GM19397 (cell line): ENCODE measurements at regions not wholly inside any gene's neighbourhood (a gene's known extent, or its start where the extent isn't known, plus 50 kb on each side); places are given as distances from the start of the nearest gene placed in this dataset.
"Not testable (repeated sequence)": the region's sequence is repeated elsewhere in the genome, so short reads cannot be mapped to it uniquely, and the experiment has no call there.

Experiments
- ATAC-seq: cut with Tn5 transposase; IDR thresholded peaks from one replicate; pipeline ENCODE4 v1.9.1; 2021; ENCODE audit warnings: mild to moderate bottlenecking, moderate library complexity; ENCODE audit not compliant: unreplicated experiment

DNA sequence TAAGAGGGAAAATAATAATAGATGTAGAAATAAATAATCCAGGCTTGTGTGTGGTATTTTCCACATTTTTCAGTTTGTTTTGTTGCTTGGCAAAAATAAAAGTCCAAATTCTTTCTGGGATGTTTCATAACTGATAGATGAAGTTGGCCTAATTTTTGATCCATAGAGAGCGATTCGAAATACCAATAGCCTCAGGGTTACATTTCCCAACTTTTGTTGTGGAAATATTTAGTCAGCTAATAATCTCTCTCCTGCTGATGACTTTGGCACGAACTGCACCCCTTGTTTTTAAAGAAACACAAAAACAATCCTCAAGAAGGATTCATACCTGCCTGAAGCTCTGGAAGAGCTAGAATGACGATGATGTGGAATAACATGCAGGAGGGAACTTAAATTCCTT lies 483.2 kb downstream of the ADRA2A start:
- no peak for ATAC-seq

DNA sequence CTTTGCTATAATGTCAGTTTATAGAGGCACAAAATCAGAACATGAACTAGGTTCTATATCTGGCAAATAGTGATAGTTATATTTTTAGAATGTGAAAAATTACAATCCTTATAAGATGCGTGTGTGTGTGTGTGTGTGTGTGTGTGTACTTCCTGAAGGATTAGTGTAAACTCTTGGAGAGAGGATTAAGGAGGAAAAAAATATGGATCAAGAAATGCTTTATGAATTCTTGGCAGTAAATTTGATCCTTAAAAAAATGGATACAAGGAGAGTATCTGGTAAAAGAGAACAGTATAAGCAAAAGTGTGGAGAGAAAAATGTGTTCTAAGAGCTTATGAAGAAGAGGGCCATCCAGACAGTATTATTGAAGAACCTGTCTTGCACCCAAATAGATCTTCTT lies 484.3 kb downstream of the ADRA2A start:
- no peak for ATAC-seq

DNA sequence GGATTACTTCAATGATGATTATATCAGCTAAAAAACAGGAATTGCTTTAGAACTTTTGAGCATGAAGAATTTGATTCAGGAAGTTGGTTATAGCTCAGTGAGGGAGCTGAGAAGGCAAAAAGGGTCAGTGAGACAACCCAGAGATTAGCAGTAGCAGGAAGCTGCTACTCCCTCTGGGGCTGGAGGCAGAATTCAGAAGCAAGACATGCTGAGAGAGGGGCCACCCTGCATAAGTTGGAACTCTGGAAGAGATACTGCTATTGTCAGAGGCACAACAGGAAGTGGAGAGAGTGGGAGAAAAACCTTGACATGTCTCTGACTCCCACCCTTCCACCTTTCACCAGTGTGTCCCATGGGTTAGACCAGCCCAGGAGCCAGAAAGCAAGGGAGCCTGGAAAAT lies 488.7 kb downstream of the ADRA2A start:
- no peak for ATAC-seq

DNA sequence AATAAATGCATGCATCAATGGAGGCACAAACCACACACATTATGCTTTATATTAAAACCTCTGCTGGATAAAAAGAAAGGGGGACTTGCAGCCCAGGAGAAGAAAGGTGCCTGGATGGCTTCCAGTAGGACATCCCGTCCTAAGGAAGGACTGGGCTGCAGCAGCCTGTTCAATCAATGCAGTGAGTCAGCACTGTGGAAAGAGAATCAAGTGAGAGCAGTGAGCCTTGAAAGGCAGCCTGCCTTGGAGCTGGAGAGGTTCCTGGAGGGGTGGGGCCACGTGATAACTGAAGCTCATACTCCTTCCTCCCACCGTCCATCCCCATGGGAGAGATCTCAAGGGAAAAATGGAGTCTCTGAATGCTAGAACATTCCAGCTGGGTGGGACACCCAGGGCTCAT lies 501.2 kb downstream of the ADRA2A start:
- ATAC-seq = no peak

DNA sequence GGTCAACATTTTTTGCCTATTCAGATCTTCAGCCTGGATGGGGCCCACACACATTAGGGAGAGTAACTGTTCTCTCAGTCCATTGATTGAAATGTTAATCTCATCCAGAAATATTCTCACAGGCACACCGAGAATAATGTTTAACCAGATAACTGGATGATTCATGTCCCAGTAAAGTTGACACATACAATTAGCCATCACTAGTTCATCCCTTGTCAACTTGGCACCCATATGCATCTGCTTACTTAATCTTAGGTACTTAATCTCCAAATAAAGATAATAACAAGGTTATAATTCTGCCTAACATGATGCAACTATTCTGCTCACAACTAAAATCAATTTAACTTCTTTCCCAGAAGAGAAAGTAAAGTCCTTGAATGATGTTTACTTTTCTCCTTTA lies 502.6 kb downstream of the ADRA2A start:
- no peak for ATAC-seq

DNA sequence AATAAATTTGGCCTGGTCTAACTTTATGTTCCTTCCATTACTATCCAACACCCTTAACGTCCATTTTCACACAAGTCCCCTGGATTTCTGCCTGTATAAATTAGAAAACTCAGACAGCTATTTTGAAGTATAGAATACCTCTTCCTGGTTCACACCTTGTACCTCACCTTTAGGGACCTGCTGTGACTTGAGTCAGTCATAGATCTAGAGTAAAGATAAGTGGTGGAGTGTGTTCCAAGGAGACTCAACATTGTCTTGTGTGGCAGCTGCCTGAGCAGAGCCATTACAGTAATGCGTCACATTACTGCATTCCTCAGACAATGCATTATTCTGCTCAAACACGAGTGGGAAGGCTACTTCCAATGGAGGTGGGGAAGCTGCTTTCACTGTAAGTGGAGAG lies 513.9 kb downstream of the ADRA2A start:
- no peak for ATAC-seq

DNA sequence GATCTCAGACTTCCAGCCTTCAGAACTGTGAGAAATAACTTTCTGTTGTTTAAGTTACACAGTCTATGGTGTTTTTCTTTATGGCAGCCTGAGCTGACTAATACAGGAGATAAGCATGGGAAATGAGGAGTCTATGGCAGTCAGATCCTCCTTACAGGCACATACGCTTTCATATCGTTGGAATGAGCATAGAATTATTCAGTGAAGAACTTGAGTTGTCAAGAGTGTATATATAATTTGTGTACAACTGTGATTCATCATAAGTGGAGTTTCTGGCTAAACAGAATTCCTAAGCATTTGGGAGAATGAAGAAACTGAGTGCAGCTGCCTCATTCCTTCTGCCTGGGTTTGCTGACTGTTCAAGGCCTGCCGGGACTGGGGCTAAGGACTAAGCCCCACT lies 516.7 kb downstream of the ADRA2A start:
- no peak for ATAC-seq

DNA sequence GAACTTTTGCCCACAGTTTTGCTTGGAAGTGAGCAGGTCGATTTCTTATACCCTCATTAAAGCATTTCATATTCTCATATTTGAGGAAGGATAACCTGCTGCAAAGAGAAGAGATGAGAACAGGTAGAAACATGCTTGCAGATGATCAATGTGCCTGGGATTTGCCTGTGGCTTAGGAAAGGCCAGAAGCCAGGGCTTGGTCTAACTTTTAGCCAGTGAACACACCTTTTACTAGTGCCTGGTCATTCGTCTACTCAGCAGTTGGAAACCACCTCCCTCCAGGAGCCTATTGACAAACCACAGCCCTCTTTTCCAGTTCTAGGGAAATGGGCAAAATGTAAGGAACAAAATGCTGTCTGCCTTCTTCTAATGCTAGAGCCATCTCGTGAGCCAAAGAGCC lies 518.3 kb downstream of the ADRA2A start:
- no peak for ATAC-seq

DNA sequence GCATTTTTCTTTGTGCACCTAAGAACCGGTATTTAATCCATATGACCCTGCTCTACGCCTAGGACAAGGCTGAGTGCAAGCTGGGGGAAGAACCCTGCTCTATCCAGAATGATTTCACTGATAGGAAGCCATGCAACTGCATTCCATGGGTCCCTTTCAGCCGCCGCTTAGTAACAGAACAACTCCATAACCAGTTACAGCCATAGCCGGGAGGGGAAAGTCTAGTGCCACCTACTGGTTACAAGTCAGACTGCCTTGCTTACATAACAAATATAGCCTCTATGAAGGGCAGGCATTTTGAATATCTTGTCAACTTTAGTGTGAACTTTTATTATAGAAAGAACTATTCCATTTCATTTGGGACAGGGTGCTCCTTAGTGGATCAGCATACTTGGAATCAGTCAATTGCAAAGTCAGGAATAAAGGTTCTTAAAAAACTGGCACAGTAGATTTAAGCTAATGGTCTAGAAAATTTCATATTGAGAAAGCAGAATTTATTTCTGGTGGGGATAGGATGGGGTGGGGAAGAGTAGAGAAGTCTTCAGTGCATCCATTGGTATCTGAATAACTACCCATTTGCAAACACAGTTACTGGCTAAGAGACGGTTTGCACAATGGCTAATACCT lies 521.7 kb downstream of the ADRA2A start:
- ATAC-seq = peak; percentile 91

DNA sequence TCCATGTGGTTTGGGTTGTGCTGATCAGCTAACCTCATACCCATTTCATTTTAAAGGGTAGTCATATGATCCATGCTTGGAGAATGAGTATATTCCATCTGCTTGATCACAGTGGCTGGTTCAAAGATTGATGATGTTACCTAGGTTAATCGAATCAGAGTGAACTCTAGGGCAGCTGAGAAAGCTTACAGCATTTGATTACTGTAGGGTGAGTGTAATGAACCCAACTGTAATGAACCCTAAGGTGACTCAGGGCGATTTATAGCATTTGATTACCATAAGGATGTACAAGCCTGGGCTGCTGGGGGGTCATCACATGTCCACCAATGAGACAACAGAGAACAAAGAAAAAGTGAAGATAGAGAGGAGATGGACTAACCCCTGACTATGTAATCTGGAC lies 523.1 kb downstream of the ADRA2A start:
- ATAC-seq = no peak

DNA sequence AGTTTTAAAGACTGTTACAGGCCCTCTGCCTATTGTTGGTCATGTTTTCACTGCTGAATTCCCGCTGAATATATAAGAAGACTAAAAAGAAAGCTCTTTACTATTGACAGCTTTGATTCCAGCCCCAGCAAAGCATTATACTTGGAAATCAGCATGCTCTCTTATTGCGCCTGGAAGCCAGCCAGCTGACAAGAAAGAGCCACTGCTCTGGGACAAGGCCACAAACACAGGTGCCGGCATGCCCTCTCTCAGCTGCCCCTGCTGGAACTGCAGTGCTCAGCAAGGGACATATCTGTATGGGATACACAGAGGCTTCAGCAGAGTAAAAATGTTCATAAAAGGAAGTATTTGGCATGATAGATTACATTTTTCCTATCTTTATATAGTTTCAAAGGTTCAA lies 523.9 kb downstream of the ADRA2A start:
- ATAC-seq = no peak

DNA sequence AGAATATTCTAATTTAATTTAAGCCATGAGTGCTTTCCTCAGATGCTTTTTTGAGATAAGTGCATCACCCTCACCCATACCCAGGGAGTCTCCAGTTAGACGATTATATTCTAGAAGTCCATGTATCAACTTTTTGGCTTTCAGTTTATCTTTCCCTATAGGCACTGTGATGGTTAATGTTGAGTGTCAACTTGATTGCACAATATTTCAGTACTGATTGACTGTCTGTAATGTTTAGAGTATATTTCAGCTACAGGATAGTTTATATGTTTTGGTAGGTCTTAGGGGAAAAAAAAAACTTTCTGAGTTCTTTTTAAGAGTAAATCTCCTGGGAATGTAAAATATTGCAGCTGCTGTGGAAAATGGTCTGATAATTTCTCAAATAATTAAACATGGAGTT lies 535.4 kb downstream of the ADRA2A start:
- no peak for ATAC-seq

DNA sequence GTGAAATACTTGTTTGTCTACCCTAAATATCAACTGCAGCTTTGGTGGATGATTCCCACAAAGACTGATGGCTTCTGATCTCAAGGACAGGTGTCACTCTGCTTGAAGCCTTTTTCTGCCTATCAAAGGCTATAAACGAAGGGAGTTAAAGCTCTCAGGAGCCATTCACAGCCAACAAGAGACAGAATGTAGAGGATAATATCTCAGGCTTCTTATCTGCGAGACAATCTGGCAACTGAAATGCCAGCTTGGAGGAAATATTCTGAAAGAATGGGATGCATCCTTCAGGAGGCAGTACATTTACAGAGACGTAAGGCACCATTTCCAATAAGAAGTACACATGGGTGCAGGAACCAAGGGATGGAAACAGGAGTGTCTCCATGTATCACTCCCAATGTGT lies 549.4 kb downstream of the GPAM start:
- ATAC-seq = no peak

DNA sequence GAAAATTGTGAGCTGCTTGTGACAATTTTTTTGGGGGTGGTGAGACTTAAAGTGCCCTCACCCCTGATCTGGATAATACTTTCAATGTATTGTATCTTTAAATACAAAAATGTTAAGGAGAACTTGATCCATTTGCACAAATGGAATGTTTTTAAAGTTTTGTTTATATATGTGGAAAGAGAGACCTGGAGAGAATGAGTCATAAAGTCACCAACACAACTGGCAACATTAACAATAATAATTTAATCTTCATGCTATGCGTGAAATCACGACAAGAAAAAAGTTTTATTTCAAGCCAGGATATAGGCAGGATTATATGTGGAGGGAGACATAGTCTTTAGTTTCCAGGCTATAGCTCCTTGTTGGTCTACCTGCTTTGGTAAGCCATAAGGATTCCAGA lies 537.5 kb downstream of the GPAM start:
- no peak for ATAC-seq

DNA sequence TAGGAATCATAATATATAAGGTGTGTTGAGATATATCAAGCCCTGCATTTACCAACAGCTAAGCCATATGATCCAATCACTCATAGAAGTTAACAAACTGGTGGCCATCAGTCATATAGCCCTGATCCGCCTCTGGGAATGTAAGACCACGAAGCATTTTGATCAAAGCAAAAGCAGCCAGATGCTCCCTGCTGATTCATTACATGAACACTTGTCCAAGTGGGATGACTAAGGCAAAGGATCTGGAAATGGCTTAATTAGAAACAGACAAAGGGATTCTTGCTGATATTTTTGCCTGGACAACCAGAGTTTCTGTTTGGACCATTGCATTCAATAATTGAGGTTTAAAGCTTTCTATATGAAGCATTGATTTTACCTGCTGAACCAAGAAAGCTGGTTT lies 535.5 kb downstream of the GPAM start:
- no peak for ATAC-seq

DNA sequence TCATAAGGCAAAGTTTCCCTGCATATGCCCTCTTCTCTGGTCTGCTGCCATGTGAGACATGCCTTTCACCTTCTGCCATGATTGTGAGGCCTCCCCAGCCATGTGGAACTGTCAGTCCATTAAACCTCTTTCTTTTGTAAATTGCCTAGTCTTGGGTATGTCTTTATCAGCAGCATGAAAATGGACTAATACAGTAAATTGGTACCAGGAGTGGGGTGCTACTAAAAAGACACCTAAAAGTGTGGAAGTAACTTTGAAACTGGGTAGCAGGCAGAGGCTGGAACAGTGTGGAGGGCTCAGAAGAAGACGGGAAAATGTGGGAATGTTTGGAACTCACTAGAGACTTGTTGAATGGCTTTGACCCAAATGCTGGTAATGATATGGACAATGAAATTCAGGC lies 534.5 kb downstream of the GPAM start:
- not testable (repeated sequence) for ATAC-seq

DNA sequence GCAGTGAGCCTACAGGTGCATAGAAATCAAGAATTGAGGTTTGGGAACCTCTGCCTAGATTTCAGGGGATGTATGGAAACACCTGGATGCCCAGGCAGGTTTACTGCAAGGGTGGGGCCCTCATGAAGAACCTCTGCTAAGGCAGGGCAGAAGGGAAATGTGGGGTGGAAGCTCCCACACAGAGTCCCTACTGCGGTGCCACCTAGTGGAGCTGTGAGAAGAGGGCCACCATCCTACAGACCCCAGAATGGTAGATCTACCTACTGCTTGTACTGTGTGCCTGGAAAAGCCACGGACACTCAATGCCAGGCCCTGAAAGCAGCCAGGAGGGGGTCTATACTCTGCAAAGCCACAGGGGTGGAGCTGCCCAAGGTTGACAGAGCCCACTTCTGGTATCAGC lies 533.5 kb downstream of the GPAM start:
- no peak for ATAC-seq

DNA sequence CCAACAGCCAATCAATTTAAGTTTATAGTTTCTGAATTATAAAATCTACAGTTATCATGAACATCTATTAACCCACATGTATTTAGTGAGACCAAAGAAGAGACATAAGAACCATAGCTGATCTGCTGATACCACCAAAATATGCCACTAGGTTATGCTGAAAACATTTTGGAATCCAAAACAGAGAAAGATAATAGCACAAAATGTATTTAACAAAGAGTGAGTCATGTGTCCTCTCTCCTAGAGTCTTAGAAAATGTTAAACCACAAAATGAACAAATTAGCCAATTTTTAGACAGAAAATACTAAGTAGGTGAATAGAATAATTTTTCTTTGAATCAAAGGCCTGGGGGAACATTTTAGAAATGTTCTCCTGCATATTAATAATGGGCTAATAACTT lies 527.5 kb downstream of the GPAM start:
- ATAC-seq = no peak

DNA sequence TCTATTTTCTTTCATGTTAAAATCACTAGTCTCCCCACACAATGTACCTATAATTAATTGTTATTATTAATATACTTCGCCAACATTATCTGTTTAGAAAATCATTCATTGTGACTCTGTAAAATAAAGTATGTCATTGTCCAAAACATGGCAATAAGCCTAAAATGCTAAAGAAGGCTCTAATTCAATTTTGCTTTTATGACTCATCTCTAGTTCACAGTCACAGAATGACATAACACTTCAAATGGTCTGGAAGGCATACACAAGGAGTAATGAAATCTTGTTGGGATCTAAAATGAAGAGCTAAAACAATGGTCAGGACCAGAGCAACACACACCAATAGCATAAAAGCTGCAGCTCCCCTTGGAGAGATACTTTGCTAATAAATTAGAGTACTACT lies 505.8 kb downstream of the GPAM start:
- ATAC-seq = no peak

DNA sequence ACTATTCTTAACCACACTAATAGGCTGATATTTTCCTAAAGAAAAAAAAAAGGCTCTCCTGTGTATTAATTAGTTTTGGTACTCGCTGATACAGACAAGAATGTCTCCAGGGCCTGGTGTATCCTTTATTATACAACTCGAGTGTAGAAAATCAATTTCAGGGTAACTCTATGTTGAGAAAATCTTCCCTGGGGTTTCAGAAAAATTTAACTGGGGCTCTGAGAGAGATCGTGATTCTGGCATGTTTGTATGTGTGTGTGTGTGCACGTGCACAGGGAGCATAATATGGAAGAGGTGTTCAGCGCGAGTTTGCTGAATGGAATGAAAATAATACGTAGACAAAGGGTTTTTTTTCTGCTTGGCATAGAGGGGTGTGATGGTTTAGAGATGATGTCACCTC lies 496.8 kb downstream of the GPAM start:
- ATAC-seq = no peak

DNA sequence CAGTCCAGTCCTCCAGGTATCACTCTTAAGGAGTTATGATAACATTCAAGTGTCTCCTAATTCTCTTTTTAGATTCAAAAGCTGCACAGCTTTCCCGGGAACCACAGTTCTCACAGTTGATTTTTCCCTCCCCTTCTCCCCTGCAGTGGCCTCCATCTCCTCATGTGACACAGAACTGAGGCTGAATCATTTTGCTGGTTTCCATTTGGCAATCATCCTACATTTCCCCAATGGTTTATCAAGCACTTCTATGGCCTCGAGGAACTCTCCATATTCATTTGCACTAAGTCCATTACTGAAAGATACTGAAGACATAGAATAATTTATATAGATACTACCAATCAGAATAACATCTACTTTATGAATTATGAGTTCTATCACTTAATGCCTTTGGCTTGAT lies 484.9 kb downstream of the GPAM start:
- ATAC-seq = no peak

DNA sequence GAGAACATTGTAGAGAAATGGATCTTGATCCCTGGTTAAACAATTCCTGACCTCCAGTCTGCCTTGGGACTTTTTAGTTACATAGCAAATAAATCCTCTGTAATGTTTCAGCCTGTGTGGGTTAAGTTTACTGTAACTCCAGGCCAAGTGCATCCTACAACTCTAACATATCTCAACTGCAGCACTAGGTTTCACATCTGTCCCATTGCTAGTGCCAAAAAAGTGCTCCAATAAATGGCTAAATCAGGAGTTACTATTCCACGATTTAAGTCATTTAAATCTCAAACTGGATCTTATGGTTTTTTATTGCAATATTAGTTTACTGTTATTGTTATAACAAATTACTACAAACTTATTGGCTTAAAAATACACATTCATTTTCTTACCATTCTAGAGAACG lies 479.6 kb downstream of the GPAM start:
- no peak for ATAC-seq

DNA sequence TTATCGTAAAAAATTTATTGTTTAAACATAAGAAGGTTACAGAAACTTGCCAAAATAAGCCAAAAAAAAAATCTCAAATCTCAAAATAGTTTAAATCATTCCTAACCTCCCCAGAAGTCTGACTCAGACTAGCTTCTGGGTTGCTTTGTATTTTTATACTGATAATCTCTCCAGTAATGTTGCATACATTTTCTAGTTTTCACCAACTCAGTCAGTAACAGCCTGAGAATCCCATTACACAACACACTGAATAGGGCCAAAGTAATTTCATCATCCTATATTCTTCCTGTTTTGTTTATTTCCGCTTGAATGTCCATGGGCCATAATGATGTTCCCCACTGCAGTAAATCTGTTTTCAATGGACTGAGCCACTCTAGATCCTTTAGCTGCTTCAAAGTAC lies 478.5 kb downstream of the GPAM start:
- no peak for ATAC-seq

DNA sequence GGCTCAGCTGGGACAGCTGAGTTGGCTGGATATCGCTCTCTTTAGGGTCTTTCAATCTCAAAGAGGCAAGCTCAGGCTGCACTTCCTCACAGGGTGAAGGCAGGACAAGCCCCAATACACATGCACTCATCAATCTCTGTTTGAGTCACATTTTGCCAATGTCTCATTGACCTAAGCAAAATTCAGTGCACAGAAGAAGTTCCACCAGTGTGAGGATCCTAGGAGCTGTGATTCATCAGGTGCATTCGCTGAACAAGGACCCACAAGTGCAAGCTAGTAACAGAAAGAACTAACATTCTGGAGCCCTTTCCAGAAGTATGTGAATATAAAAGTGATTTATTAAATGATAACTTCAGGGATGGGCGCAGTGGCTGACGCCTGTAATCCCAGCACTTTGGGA lies 477.2 kb downstream of the GPAM start:
- no peak for ATAC-seq
